SK-MEL-5 (cell line): ENCODE measurements at regions not wholly inside any gene's neighbourhood (a gene's known extent, or its start where the extent isn't known, plus 50 kb on each side); places are given as distances from the start of the nearest gene placed in this dataset.
"Not testable (repeated sequence)": the region's sequence is repeated elsewhere in the genome, so short reads cannot be mapped to it uniquely, and the experiment has no call there.

Source experiments
- DNase-seq: peaks from one replicate; pipeline ENCODE4 v3.0.0-alpha.2; 2016; ENCODE audit warnings: low read depth, low spot score
- in situ Hi-C: cut with HindIII; loops from 2 replicates; pipeline ENCODE4 v1.10.0; 2016; ENCODE audit warnings: low sequenced_read_pairs, high pct_unique_total_duplicates, low pct_unique_long_range_greater_than_20kb

DNA sequence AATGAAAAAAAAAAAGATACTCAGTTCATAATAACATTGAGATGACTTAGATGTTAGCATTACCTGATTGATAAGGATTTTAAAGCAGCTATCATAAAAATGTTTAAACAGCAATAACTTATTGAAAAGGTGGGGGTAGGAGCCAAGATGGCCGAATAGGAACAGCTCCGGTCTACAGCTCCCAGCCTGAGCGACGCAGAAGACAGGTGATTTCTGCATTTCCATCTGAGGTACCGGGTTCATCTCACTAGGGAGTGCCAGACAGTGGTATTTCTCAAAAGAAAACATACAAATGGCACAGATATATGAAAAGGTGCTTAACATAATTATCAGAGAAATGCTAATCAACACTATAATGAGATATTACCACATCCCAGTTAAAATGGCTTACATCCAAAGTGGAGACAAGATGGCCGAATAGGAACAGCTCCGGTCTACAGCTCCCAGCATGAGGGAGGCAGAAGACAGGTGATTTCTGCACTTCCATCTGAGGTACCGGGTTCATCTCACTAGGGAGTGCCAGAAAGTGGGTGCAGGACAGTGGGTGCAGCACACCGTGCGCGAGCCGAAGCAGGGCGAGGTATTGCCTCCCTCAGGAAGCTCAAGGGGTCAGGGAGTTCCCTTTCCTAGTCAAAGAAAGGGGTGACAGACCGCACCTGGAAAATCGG lies 66.5 kb upstream of the FGF13 start:
- in situ Hi-C loops, DNase-seq: not testable (repeated sequence)

DNA sequence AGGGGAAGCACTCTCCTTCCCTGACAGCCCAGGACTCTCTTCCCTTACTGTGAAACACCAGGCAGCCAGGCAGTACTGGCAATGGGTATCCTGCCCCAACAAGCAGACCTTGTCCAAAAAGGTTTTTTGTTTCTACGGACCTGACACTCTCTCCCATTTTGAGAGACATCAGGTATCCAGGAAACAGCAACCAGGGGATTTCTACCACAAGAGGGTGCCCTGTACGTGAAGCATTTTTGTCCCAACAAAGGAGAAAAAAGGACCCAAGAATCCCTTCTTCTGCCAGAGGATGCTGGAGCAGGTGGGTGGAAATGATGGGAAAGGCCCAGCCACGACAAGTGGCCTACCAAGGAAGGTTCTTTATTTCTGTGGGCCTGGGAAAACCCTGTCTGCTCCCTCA lies 65.7 kb upstream of the FGF13 start:
- in situ Hi-C loops: no loop called here
- DNase-seq: no peak

DNA sequence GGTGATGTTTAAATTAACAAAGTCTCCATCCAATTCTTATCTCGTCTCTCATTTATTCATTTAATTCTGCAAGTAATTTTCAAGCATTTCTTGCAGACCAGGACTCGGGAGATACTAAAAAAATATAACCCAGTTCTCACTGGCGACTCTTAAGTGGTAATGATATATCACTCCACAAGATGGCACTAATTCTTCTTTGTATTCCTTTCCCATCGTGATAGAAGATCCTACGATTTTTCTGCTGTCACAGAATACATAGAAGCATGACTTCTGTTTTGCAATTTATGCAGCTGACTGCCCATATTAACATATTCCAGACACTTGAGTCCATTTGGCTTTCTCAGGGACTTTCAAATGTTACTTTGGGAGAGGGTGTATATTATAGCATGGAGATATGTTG lies 64.0 kb upstream of the FGF13 start:
- in situ Hi-C loops: no loop called here
- DNase-seq: peak; percentile 51

- in situ Hi-C loops: no loop called here
- no peak for DNase-seq
These were observed 59.5 kb upstream of the FGF13 start for GRCh38 chrX:138771047-138771446.

- in situ Hi-C loops: no loop called here
- DNase-seq: no peak
These were observed 58.4 kb upstream of the FGF13 start for GRCh38 chrX:138769918-138770317.

- in situ Hi-C loops: no loop called here
These were observed 53.5 kb upstream of the FGF13 start for GRCh38 chrX:138765051-138765450.

DNA sequence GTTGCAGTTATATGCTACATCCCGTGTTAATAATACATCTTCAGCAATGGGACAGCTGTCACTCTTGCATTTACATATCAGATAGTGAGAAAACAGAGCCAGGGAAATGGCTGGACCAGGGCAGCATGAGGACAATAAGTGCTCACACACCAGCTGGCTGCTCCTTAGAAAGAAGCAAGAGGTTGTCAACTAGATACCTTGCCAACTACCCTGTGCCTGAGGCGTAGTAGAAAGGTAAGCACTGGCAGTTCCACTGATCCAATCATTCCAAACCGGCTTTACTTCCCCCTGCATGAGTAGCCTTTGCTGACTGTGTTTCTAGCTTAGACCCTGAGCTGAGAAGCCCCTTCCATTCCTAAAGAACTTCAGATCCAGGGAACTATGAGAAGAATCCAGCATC lies 52.2 kb upstream of the FGF13 start:
- DNase-seq: no peak
- in situ Hi-C loops: no loop called here

More at GRCh38 chrX:138765051-138765450, 53.5 kb upstream of the FGF13 start:
- no peak for DNase-seq

DNA sequence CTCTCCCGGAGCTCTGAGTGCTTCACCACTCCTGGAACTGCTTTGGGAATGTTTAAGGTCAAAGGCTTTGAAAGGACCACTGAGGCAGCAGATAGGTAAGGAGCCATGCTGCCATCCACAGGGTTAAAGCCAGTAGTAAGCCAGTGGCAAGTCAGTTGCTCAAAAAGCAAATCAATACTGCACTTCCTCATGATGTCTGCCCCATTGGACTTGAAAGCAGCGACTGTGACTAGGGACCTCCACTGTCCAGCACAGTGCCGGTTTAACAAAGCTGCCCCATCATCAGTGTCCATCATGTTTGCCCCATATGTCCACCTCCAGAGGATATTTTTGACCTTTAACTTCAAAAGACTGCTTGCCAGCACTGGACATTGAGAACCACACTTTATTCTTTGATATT lies 49.9 kb upstream of the FGF13 start:
- in situ Hi-C loops: no loop called here
- DNase-seq: no peak
